Duodenal mucosa (tissue), 2 donors: ENCODE measurements at regions not wholly inside any gene's neighbourhood (a gene's known extent, or its start where the extent isn't known, plus 50 kb on each side); places are given as distances from the start of the nearest gene placed in this dataset.

Experiments
- H3K27ac ChIP-seq: one replicate; pipeline ENCODE4 v1.7.0; 2013; ENCODE audit warnings: low read depth, low read length
- H3K27me3 ChIP-seq, 2 donors: one replicate each; pipeline ENCODE4 v1.7.0; 2013; ENCODE audit warnings: low read length in 2 of 2, control low read depth in 1 of 2; ENCODE audit not compliant: insufficient read depth in 2 of 2, control insufficient read depth in 1 of 2
- H3K36me3 ChIP-seq, 2 donors: one replicate each; pipeline ENCODE4 v1.7.0; 2013; ENCODE audit warnings: low read length in 2 of 2, control low read depth in 1 of 2; ENCODE audit not compliant: insufficient read depth in 2 of 2, control insufficient read depth in 1 of 2
- H3K4me1 ChIP-seq, 2 donors: one replicate each; pipeline ENCODE4 v1.7.0; 2013; ENCODE audit warnings: low read length in 2 of 2, control low read depth in 1 of 2; ENCODE audit not compliant: insufficient read depth in 2 of 2, control insufficient read depth in 1 of 2
- H3K4me3 ChIP-seq, 2 donors: one replicate each; pipeline ENCODE4 v1.7.0; 2013; ENCODE audit warnings: low read length in 2 of 2, low read depth in 1 of 2
- H3K9ac ChIP-seq, 2 donors: one replicate each; pipeline ENCODE4 v1.7.0; 2013; ENCODE audit warnings: low read length in 2 of 2, low read depth in 1 of 2
- H3K9me3 ChIP-seq, 2 donors: one replicate each; pipeline ENCODE4 v1.7.0; 2013; ENCODE audit warnings: low read length in 2 of 2, control low read depth in 1 of 2; ENCODE audit not compliant: control insufficient read depth in 1 of 2

DNA sequence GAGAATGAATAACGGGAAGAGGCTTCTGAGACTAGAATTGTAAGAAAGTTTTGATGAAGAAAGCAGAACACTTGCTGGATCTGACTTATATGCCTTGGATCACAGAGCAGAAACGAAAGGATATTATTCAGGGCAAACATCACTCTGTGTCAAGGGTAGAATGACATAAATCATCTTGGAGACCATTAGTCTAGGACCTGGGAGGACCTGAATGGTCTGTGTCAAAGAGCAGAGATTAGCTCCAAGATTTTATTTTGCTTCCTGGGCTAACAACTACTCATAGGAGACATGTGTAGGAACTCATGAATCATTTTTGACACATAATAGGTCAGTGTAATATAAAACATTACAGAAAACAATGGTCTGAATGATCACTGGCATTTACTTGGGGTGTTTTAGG lies 417.9 kb downstream of the SLCO4C1 start:
- no peaks in the 10 kb centered on the region for H3K36me3 ChIP-seq
- H3K4me3 ChIP-seq = no peak overlapping the region

DNA sequence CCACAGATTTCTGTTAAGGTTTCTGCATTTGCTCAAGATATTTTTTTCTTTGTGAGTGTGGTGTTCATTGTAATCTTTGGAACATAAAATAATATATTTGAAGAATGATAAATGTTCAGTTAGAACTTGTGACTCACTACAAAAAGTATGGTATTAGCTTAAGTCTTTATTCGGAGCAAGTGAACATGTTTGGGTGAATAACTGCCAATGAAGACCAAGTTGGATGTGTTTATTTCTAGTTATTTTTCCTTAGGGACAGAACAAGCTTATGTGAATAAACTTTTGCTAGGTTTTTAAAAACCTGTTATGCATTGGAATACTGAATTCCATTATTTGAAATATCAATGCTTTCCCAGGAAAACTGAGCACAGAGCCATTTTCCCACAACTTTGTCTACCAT lies 418.6 kb downstream of the SLCO4C1 start:
- no peak overlapping the region for H3K4me3 ChIP-seq
- H3K9ac ChIP-seq = no peak overlapping the region
- H3K9me3 ChIP-seq = no peaks in the 10 kb centered on the region
- H3K27ac ChIP-seq = no peak overlapping the region
- no peaks in the 10 kb centered on the region for H3K4me1 ChIP-seq
- H3K27me3 ChIP-seq = no peaks in the 10 kb centered on the region
- no peaks in the 10 kb centered on the region for H3K36me3 ChIP-seq

More for the DNA sequence above, 417.9 kb downstream of the SLCO4C1 start:
- H3K9ac ChIP-seq = no peak overlapping the region
- no peaks in the 10 kb centered on the region for H3K4me1 ChIP-seq
- H3K27me3 ChIP-seq = no peaks in the 10 kb centered on the region
- H3K27ac ChIP-seq = no peak overlapping the region
- no peaks in the 10 kb centered on the region for H3K9me3 ChIP-seq

DNA sequence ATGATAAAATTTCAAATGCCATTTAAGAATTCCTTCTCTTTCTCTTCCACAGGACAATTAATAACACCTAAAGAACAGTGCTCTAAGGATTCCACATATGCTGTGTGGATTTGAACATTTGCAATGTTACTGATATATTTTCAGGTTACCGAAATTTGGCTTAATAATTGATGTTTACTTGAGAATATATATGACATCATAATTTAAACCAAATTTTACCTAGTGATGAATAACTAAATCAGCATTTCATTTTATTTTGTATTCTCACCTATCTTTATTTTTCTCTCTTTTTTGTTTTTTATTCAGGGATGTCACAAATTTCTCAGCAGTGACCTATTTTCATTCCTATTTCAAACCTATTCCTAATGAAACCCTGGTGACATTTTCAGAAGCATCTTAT lies 429.6 kb downstream of the SLCO4C1 start:
- no peaks in the 10 kb centered on the region for H3K9me3 ChIP-seq
- H3K9ac ChIP-seq = no peak overlapping the region
- no peaks in the 10 kb centered on the region for H3K4me1 ChIP-seq
- H3K4me3 ChIP-seq = no peak overlapping the region
- no peaks in the 10 kb centered on the region for H3K36me3 ChIP-seq
- no peak overlapping the region for H3K27ac ChIP-seq
- H3K27me3 ChIP-seq = no peaks in the 10 kb centered on the region

DNA sequence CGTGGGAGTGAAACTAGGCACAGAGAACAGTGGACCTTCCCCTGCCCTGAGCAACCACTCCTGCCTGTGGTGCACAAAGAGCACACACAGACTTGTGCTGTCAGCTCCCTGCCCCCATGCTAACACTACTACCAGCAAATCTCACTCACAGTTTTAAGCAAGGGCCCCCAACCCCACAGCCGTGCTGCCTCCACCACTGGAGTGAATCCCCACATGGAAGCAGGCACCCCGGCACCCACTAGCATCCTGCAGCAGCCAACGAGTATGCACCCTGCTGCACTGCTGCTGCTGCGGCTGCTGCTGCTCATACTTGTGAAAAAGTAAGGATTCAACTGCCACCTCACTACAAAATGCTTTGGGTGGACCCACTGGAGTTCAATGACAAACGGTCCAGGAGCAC lies 435.5 kb downstream of the SLCO4C1 start:
- H3K4me1 ChIP-seq = no peaks in the 10 kb centered on the region
- H3K27ac ChIP-seq = no peak overlapping the region
- no peaks in the 10 kb centered on the region for H3K36me3 ChIP-seq
- no peak overlapping the region for H3K9ac ChIP-seq
- H3K9me3 ChIP-seq = no peaks in the 10 kb centered on the region
- H3K4me3 ChIP-seq = no peak overlapping the region
- no peaks in the 10 kb centered on the region for H3K27me3 ChIP-seq

DNA sequence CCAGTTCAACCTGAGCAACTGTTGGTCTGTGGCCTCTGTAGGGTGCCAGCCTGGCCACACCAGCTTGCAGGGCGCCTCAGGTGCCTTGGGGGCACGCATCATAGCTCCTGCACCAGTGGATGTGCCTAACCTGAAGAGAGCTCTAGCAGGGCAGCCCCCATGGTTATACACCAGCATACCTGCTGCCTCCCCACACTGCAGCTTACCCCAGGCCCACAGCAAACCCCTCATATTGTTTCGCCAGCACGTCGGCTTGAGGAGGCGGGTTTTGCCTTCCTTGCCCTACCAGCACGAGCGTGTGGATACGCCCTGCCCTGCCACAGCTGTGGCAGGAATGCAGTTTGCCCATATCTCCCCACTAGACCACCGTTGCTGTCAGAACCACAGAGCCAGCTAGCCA lies 435.9 kb downstream of the SLCO4C1 start:
- no peaks in the 10 kb centered on the region for H3K4me1 ChIP-seq
- H3K4me3 ChIP-seq = no peak overlapping the region
- H3K9ac ChIP-seq = no peak overlapping the region
- H3K9me3 ChIP-seq = no peaks in the 10 kb centered on the region
- no peak overlapping the region for H3K27ac ChIP-seq
- no peaks in the 10 kb centered on the region for H3K36me3 ChIP-seq
- H3K27me3 ChIP-seq = no peaks in the 10 kb centered on the region

DNA sequence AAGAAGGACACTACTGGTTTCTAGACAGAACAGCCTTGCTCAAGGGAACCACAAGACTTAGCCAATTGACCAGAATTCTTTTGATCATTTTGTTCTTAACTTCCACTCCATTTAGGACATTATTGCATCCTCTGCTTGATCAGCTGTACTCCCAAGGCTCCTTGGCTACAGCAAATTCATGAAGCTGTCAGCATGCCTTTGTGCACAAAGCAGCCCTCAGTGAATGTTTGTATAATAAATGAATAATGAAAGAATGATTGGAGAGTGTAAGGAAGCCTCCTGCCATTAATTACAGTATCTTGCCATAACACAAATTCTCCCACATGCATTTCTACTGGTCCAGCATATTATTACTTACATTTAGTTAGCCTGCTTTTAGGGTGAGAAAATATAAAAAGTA lies 449.6 kb downstream of the SLCO4C1 start:
- Histone ChIP-seq H3K4me3 (no peak overlapping the region), H3K27me3 (no peaks in the 10 kb centered on the region), H3K4me1 (no peaks in the 10 kb centered on the region), H3K27ac (no peak overlapping the region), H3K36me3 (no peaks in the 10 kb centered on the region), H3K9me3 (no peaks in the 10 kb centered on the region), H3K9ac (no peak overlapping the region)

DNA sequence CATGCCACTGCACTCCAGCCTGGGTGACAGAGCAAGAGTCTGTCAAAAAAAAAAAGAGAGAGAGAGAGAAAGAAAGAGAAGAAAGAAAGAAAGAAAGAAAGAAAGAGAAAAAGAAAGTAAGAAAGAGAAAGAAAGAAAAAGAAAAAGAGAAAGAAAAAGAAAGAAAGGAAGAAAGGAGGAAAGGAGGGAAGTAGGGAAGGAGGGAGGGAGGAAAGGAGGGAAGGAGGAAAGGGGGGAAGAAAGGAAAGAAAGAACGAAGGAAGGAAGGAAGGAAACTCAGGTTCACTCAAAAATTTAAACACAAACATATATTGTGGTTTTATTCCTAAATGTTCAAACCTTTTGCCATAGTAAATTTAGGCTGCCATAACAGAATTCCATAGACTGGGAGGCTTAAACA lies 453.0 kb downstream of the SLCO4C1 start:
- Histone ChIP-seq H3K4me3 (no peak overlapping the region), H3K36me3 (no peaks in the 10 kb centered on the region), H3K9ac (no peak overlapping the region), H3K27me3 (no peaks in the 10 kb centered on the region), H3K27ac (no peak overlapping the region), H3K4me1 (no peaks in the 10 kb centered on the region), H3K9me3 (no peaks in the 10 kb centered on the region)

DNA sequence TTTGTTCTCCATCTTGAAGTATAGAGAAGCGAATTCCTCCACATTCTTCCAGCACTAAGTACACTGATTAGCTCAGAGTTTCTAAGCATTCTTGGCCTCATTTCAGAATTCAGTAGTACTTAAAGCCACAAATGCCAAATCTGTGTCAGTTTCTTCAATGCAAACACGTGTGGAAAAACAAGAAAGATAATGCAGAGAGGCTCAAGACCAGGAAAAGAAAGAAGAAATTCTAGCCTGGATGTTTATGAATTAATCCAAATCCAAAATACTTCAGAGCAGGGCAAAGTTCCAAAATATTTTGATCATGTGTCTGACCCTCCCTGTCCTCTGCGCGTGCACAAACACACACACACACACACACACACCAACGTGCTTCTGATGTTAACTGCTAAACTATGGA lies 457.6 kb downstream of the SLCO4C1 start:
- Histone ChIP-seq H3K27ac (no peak overlapping the region), H3K4me3 (no peak overlapping the region), H3K36me3 (no peaks in the 10 kb centered on the region), H3K9ac (no peak overlapping the region), H3K27me3 (no peaks in the 10 kb centered on the region), H3K9me3 (no peaks in the 10 kb centered on the region), H3K4me1 (no peaks in the 10 kb centered on the region)

DNA sequence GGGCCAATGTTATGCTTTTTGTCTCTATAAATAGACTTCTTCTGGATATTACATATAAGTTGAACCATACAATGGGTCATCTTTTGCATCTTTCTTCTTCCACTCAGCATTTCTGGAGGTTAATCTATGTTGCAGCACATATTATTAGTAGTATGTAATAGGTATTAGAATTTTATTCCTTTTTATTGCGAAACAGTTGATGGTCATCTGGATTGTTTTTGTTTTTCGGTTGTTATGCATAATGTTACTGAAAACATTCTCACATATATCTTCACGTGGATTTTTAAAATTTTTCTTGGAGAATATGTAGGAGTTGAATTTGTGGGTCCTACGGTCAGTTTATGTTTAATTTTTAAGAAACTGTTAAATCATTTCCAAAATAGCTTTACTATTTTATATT lies 466.8 kb downstream of the SLCO4C1 start:
- no peak overlapping the region for H3K9ac ChIP-seq
- no peak overlapping the region for H3K27ac ChIP-seq
- H3K9me3 ChIP-seq = peaks cover 7% of the 10 kb centered on the region in 2 donors
- no peaks in the 10 kb centered on the region for H3K36me3 ChIP-seq
- H3K4me1 ChIP-seq = no peaks in the 10 kb centered on the region
- no peaks in the 10 kb centered on the region for H3K27me3 ChIP-seq
- no peak overlapping the region for H3K4me3 ChIP-seq

DNA sequence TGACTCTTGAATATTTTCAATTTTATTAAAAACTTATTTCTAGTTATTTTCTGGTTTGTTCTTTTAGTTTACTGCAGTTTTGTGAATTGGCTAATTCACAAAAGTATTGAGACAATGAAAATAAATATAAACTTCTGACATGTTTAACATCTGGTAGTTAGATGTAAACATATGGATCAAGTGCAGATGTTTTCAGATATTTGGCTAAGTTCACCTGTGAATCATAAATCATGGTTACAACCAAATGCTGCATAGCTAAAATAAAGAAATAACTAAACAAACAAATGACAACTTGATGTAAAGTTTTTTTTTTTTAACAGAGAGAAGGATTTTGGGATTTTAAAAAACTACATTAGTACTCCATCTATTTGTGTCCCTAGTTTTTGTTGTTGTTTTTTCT lies 484.6 kb downstream of the SLCO4C1 start:
- Histone ChIP-seq H3K27ac (no peak overlapping the region), H3K27me3 (no peaks in the 10 kb centered on the region)

DNA sequence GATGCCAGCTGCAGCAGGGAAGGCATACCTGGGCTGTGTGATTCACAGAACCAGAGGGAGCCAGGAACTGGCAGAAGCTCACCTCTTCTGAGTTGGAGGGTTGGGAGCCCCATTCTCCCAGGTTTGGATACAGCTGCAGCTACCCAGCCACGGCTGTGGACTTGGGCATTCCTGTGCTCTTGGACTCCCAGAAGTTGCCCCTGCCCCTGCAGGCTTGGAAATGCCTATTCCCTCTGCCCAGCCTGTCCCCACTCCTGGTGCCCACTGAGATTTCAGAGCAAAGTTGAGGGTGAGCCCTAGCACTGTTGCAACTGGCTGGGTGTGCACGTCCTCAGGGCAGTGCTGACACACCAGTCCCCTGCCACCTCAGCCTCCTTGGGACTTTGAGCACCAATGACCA lies 489.7 kb downstream of the SLCO4C1 start:
- Histone ChIP-seq H3K4me1 (no peaks in the 10 kb centered on the region), H3K36me3 (no peaks in the 10 kb centered on the region), H3K4me3 (no peak overlapping the region), H3K27me3 (no peaks in the 10 kb centered on the region), H3K27ac (no peak overlapping the region), H3K9ac (no peak overlapping the region), H3K9me3 (no peaks in the 10 kb centered on the region)

More for the DNA sequence above, 484.6 kb downstream of the SLCO4C1 start:
- Histone ChIP-seq H3K4me1 (no peaks in the 10 kb centered on the region), H3K9ac (no peak overlapping the region), H3K4me3 (no peak overlapping the region), H3K9me3 (no peaks in the 10 kb centered on the region), H3K36me3 (no peaks in the 10 kb centered on the region)
